ENCODE measurements at regions not wholly inside any gene's neighbourhood (a gene's known extent, or its start where the extent isn't known, plus 50 kb on each side); places are given as distances from the start of the nearest gene placed in this dataset.

- no peak for TF ChIP-seq POLR2A (IDR thresholded peaks at IDR 0.05; ENCODE audit: low read depth, low read length)
- TF ChIP-seq TAF1 (IDR thresholded peaks at IDR 0.05; ENCODE audit: borderline replicate concordance, low read depth, low read length), result no peak
- no peak for TF ChIP-seq POLR2AphosphoS5 (IDR thresholded peaks at IDR 0.05; ENCODE audit: low read depth, low read length)
- DNase-seq (ENCODE audit: insufficient read length) (no peak), FAIRE-seq (no peak)
Observed at GRCh38 chr9:135273008-135273407, 185.5 kb downstream of the OLFM1 start.

DNA sequence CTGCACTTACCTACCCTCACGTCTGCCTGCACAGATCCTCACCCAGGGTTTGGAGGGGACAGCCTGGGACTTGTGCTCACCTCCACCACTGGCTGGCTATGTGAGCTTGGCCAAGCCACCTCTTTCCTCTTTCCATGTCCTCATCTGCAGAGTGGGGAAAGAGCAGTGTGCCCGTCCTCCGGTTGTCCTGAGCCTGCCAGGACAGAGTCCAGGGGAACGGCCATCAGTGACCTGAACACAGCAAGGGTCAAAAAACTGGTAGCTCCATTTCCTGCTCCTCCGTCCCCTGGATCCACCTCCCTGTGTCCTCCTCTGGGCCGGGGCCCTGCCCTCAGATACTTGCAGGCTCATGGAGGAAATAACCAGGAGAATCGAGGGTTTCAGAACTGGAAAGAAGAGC lies 187.7 kb downstream of the OLFM1 start:
- TF ChIP-seq POLR2A (IDR thresholded peaks at IDR 0.05; ENCODE audit: low read depth, low read length) (no peak), POLR2AphosphoS5 (IDR thresholded peaks at IDR 0.05; ENCODE audit: low read depth, low read length) (no peak), TAF1 (IDR thresholded peaks at IDR 0.05; ENCODE audit: borderline replicate concordance, low read depth, low read length) (no peak)
- FAIRE-seq, result no peak

GRCh38 chr9:135275571-135276289 lies 188.3 kb downstream of the OLFM1 start:
- FAIRE-seq (no peak), DNase-seq (ENCODE audit: insufficient read length) (no peak)
- TF ChIP-seq POLR2A (IDR thresholded peaks at IDR 0.05; ENCODE audit: low read depth, low read length) (no peak), TAF1 (IDR thresholded peaks at IDR 0.05; ENCODE audit: borderline replicate concordance, low read depth, low read length) (no peak), POLR2AphosphoS5 (IDR thresholded peaks at IDR 0.05; ENCODE audit: low read depth, low read length) (no peak)

More for the DNA sequence above, 187.7 kb downstream of the OLFM1 start:
- no peak for DNase-seq (ENCODE audit: insufficient read length)

- no peak for FAIRE-seq
- TF ChIP-seq POLR2AphosphoS5 (IDR thresholded peaks at IDR 0.05; ENCODE audit: low read depth, low read length) (no peak), POLR2A (IDR thresholded peaks at IDR 0.05; ENCODE audit: low read depth, low read length) (no peak), TAF1 (IDR thresholded peaks at IDR 0.05; ENCODE audit: borderline replicate concordance, low read depth, low read length) (no peak)
- DNase-seq (ENCODE audit: insufficient read length), result no peak
Observed at GRCh38 chr9:135277219-135278201, 190.0 kb downstream of the OLFM1 start.

DNA sequence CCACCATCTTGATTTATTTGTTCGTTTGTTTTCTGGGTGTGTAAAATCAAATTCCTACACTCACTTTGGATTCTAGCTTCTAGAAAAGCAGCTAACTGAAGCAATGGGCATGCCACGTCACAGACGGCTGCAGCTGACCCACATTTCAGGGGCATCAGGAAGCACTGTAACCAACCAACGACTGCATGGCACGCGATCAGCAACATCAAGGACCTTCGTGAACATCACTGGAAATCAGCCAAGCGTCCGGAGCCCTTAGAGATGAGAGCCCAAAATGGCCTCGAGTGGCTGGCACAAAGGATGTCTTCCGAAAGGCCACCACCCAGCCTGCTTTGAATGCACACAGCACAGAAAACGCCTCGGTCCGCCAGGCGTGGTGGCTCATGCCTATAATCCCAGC lies 191.1 kb downstream of the OLFM1 start:
- no peak for FAIRE-seq
- TF ChIP-seq POLR2A (IDR thresholded peaks at IDR 0.05; ENCODE audit: low read depth, low read length) (no peak), TAF1 (IDR thresholded peaks at IDR 0.05; ENCODE audit: borderline replicate concordance, low read depth, low read length) (no peak), POLR2AphosphoS5 (IDR thresholded peaks at IDR 0.05; ENCODE audit: low read depth, low read length) (no peak)

GRCh38 chr9:135279385-135279784 lies 191.9 kb downstream of the OLFM1 start:
- FAIRE-seq, result no peak
- TF ChIP-seq TAF1 (IDR thresholded peaks at IDR 0.05; ENCODE audit: borderline replicate concordance, low read depth, low read length) (no peak), POLR2A (IDR thresholded peaks at IDR 0.05; ENCODE audit: low read depth, low read length) (no peak), POLR2AphosphoS5 (IDR thresholded peaks at IDR 0.05; ENCODE audit: low read depth, low read length) (no peak)
- no peak for DNase-seq (ENCODE audit: insufficient read length)

More for the DNA sequence above, 191.1 kb downstream of the OLFM1 start:
- no peak for DNase-seq (ENCODE audit: insufficient read length)

- FAIRE-seq (no peak), DNase-seq (ENCODE audit: insufficient read length) (no peak)
- TF ChIP-seq POLR2AphosphoS5 (IDR thresholded peaks at IDR 0.05; ENCODE audit: low read depth, low read length), result no peak
- TF ChIP-seq TAF1 (IDR thresholded peaks at IDR 0.05; ENCODE audit: borderline replicate concordance, low read depth, low read length), result no peak
- TF ChIP-seq POLR2A (IDR thresholded peaks at IDR 0.05; ENCODE audit: low read depth, low read length), result no peak
Observed at GRCh38 chr9:135279834-135280393, 192.4 kb downstream of the OLFM1 start.

DNA sequence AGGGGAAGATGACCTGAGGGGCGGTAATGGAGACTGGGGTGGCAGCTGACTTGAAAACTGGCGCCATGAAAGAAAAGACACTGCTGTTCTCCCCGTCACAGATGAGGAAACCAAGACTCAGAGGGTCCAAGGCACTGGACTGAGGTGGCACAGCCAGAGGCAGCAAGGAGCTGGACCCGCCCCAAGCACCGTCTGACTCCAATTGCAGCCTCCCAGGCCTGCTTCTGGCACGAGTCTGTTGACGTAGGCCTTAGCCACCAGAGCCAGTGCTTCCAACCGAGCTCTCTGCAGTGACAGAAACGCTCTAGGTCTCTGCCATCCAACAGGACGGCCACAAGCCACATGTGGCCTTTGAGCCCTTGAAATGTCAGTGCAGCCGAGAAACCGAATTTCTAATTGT lies 193.2 kb downstream of the OLFM1 start:
- DNase-seq (ENCODE audit: insufficient read length), result no peak
- FAIRE-seq, result no peak
- TF ChIP-seq POLR2AphosphoS5 (IDR thresholded peaks at IDR 0.05; ENCODE audit: low read depth, low read length) (no peak), POLR2A (IDR thresholded peaks at IDR 0.05; ENCODE audit: low read depth, low read length) (no peak), TAF1 (IDR thresholded peaks at IDR 0.05; ENCODE audit: borderline replicate concordance, low read depth, low read length) (no peak)

- FAIRE-seq (no peak), DNase-seq (ENCODE audit: insufficient read length) (no peak)
- TF ChIP-seq POLR2A (IDR thresholded peaks at IDR 0.05; ENCODE audit: low read depth, low read length), result no peak
- no peak for TF ChIP-seq TAF1 (IDR thresholded peaks at IDR 0.05; ENCODE audit: borderline replicate concordance, low read depth, low read length)
- TF ChIP-seq POLR2AphosphoS5 (IDR thresholded peaks at IDR 0.05; ENCODE audit: low read depth, low read length), result no peak
Observed at GRCh38 chr9:135281151-135281550, 193.7 kb downstream of the OLFM1 start.

DNA sequence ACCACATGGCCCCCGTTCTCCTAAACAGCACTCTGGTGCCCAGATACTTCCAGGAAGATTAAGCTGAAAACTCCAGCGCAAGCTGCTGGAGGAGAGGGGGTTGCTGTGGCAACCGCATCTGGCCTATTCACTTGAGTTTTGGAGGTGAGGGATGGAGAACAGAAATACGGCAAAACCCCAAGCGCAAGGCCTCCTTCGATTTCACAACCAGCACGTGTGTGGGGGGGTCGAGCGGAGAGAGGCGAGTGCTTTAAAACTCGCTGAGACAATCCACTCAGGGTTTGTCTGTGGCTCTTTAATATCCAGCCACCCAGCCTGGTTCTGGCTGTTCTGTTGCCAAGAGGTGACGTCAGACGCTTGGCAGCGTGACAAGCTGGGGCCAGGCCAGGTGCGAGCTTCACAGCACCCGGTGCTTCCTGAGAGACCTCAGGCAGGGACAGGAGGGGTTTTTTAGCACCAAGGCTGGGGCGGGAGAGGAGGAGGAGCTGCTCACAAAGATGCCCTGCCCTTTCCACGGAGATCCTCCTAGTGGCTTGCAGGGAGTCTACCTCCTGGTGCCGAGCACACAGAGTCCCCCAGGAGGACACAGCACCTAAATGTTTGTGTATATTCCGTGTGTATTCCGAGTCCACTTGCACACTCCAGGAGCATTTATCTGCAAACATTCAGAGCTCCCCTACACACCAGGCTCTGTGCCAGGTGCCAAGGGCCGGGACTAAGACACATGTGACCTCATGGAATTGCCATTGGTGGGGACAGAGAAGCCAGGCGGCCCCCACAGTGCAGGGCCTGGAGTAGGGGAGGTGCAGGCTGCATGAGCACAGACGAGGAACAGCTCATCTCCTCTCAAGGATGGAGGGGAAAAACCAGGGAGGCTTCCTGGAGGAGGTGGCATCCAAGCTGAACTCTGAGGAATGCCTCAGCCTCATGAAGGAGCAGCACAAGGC lies 194.6 kb downstream of the OLFM1 start:
- FAIRE-seq, result no peak
- TF ChIP-seq POLR2A (IDR thresholded peaks at IDR 0.05; ENCODE audit: low read depth, low read length), result no peak
- TF ChIP-seq TAF1 (IDR thresholded peaks at IDR 0.05; ENCODE audit: borderline replicate concordance, low read depth, low read length), result no peak
- TF ChIP-seq POLR2AphosphoS5 (IDR thresholded peaks at IDR 0.05; ENCODE audit: low read depth, low read length), result no peak

More for the DNA sequence above, 194.6 kb downstream of the OLFM1 start:
- no peak for DNase-seq (ENCODE audit: insufficient read length)

Data from GM12892 (cell line).